Esophagus mucosa (tissue), 1 donor: ENCODE measurements at regions not wholly inside any gene's neighbourhood (a gene's known extent, or its start where the extent isn't known, plus 50 kb on each side); places are given as distances from the start of the nearest gene placed in this dataset.
"Not testable (repeated sequence)": the region's sequence is repeated elsewhere in the genome, so short reads cannot be mapped to it uniquely, and the experiment has no call there.

Source experiments
- ATAC-seq: fragments of 200-7000 bp; cut with Tn5 transposase; one replicate; pipeline ENCODE4 v1.9.1; 2020
- donor health status: DM: yes; HTN: yes; CAD: no.

DNA sequence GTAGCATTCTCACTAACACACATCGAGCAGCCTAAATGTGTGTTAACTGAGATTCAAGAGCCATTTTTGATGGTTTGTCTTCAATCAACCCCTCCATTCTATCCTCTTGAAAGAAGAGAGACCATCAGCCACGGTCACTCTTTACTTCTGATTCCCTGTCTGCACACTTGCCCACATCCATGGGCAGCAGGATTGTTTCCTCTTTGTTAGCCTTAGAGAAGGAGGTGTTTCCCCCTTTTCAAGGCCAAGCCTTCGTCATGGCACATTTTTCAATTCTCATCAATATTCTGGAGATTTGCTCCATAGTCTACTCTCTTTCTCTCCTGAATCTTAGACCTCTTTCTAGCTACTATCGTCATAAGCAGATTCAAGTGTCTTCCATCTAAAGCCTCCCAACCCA, 522.4 kb upstream of the NAALADL2 start:
- no peak for ATAC-seq

DNA sequence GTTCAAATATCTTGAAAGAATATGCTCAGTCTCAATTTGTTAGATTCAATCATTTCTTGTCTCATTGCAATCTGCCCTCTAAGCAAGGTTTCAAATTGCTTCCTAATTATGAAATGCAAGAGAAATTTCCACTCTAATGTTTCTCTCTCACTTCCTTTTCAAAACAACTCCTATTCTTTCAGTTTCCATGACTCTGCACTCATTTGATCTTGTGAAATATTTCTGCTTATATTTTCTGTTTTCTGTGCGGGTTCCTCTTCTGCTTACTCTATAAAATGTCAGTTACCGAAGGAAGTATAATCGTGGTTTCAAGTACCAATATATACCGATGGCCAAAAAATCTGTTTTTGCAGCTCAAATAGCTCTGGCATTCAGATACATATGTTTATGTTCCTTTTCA, 521.9 kb upstream of the NAALADL2 start:
- ATAC-seq = no peak

- no peak for ATAC-seq
Measured at GRCh38 chr3:174340624-174341587, 518.2 kb upstream of the NAALADL2 start.

- no peak for ATAC-seq
Measured at GRCh38 chr3:174342171-174342570, 517.0 kb upstream of the NAALADL2 start.

GRCh38 chr3:174342941-174343501, 516.1 kb upstream of the NAALADL2 start:
- ATAC-seq = no peak

- ATAC-seq = no peak
Measured at GRCh38 chr3:174346141-174346540, 513.0 kb upstream of the NAALADL2 start.

- no peak for ATAC-seq
Measured at GRCh38 chr3:174346571-174346970, 512.6 kb upstream of the NAALADL2 start.

GRCh38 chr3:174347474-174348138, 511.5 kb upstream of the NAALADL2 start:
- ATAC-seq = no peak

DNA sequence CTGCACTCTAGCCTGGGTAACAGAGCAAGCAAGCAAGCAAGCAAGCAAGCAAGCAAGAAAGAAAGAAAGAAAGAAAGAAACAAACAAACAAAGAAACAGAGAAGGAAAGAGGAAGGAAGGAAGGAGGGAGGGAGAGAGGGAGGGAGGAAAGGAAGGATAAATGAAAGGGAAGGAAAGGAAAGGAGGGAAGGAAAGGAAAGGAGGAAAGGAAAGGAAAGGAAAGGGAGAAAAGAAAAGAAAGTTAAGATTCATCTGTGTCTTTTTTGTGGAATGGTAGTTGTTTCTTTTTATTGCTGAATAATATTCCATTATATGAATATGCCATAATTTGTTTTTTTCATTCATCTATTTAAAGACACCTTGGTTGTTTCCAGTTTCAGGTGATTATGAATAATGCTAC, 506.9 kb upstream of the NAALADL2 start:
- ATAC-seq = no peak

GRCh38 chr3:174355505-174355904, 503.6 kb upstream of the NAALADL2 start:
- no peak for ATAC-seq

DNA sequence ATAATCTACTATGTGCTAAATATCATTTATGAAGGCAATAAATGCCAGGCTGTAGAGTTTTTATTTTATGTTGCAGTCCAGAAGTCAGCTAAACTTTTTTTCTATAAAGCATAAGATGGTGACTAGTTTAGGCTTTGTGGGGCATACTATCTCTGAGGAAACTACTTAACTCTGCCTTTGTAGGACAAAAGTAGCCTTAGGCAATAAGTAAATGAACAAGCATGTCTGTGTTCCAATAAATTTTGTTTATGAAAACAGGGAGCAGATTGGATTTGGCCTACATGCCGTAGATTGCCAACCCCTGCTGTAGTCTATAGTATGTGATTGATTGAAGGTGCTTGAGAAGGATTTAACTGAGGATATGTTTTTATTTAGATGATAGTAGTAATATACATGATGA, 502.5 kb upstream of the NAALADL2 start:
- ATAC-seq = no peak

DNA sequence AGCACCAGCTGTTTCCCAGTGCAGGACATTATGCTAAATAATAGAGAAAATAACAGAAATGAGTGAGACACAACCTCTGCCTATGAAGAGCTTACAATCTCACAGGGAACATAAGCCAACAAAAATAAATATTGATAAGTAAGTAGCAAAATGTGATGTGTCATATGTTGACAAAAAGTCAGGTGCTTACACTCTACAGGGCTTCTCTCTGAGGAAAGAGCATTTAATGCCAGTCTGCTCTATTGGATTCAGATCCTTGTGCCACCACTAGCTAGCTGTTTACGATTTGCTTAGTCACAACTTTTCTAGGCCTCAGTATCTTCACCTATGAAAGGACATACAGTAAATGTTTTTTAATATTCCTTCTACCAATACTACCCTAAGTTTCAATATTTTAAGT, 500.9 kb upstream of the NAALADL2 start:
- ATAC-seq = no peak

- ATAC-seq = no peak
Measured at GRCh38 chr3:174362556-174362955, 496.6 kb upstream of the NAALADL2 start.

DNA sequence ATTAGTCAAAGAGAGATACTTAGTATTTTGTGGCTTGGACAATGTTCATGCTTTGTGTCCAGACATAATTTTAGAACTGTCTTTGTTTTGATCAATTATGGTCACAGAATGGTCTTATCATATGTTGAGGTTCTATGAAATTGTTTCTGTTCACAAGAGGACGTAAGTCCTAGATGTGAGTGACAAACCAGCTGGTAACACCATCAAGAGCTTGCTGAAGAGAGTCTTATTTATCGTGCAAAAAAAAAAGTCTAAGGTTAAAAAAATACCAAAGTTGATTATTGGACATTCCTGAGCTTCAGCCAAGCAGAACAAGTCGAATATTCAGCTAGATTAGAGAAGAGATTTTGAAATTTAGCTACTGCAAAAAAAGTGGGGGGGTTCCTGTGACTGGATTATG, 495.9 kb upstream of the NAALADL2 start:
- no peak for ATAC-seq

DNA sequence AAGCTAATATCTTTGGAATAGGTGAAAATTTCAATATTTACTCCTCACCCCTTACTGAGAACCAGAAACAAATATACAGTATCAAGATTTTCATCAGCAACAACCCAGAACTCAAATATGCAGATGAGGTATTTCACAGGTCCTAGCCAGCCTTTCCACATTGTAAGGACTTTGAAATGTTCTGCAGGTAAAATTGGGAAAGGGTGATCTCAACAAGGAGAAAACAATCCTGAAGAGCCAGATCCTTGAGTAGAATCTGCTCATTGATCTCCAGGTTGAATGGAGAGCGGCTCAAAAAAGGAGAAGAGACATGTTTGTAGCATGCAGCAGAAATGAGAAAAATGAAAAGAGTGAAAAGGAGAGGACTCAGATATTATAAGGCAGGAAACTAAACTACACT, 493.3 kb upstream of the NAALADL2 start:
- ATAC-seq = no peak

DNA sequence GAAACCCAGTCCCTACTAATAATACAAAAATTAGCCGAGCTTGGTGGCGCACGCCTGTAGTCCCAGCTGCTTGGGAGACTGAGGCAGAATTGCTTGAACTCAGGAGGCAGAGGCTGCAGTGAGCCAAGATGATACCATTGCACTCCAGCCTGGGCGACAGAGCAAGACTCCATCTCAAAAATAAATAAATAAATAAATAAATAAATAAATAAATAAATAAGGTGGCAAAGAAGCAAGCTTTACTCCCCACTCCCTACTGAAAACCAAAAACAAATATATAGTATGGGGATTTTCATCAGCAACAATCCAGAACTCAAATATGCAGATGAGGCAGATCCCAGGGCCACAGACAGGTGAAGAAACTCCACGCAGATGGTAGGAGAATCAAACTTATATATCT, 492.2 kb upstream of the NAALADL2 start:
- ATAC-seq = not testable (repeated sequence)

DNA sequence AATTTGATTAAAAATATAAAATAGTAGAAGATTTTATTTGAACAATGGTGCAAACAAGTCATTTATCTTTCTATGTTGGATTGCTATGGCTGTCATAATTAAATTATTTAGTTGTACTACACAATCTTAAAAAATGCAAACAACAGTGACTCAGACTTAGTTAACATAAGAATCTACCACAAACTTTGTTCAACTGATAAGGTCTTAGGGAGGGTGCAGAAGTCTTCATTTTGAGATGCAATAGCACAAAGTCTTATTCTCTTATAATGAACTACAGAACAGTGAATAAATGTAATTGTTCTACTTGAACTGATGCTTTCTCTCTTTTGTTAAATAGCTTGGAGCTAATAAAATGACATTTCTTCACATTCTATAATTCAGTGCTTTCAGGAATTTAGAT, 482.8 kb upstream of the NAALADL2 start:
- no peak for ATAC-seq

GRCh38 chr3:174377096-174377495, 482.0 kb upstream of the NAALADL2 start:
- ATAC-seq = no peak

GRCh38 chr3:174377684-174378083, 481.4 kb upstream of the NAALADL2 start:
- ATAC-seq = no peak

DNA sequence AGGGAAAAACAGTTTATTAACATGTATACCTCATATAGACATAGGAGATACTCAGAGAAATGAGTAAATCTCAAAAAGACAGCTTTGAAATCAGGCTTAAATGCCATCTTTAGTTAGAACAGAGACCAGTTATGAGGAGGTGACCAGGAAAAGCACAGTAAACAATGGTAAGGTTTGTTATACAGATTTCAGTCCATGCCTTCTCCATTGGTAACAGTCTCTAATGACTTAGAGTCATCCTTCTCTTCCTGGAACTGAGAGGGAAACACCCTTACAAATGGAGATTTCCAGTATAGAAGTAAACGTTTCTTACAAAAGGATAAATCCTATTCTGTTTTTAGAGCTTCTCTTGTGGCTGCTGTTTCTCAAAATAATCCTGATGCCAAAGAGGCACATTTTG, 476.3 kb upstream of the NAALADL2 start:
- no peak for ATAC-seq

DNA sequence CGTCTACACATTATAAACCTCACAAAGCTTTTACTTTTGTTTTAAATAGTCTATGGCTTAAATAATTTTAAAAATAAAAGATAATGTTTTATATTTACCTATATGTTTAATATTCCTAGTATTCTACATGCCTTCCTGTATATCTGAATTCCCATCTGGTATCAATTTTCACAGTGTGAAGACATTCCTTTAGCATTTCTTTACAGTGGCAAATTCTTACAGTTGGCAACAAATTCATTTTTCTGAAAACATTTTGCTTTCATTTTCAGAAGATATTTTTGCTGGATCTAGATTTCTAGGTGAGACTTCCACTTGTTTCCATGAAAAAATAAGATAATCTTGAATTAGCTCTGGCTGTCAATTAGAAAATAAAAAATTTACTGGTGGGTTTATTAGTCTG, 471.4 kb upstream of the NAALADL2 start:
- no peak for ATAC-seq

- peak; percentile 35 for ATAC-seq
Measured at GRCh38 chr3:174397848-174398247, 461.3 kb upstream of the NAALADL2 start.

GRCh38 chr3:174398761-174399160, 460.4 kb upstream of the NAALADL2 start:
- ATAC-seq = no peak

DNA sequence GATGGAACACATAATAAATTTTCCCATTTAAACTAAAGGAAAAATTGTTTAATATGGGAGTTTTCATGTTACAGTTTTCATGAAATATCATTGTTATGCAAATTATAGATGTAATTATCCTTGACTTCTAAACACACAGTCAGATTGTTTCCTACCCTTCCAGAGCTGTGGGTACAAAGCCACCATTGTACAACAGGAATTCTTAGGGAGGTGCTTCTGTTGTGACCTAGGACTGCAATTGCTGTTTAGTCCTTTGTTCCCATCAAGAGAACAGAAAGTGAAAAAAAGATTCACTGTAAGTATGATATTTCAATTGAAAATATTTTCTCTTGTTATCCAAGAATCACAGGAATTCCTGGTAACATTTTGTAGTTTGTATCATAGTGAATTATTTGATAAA, 455.3 kb upstream of the NAALADL2 start:
- no peak for ATAC-seq
